ENCODE measurements at regions not wholly inside any gene's neighbourhood (a gene's known extent, or its start where the extent isn't known, plus 50 kb on each side); places are given as distances from the start of the nearest gene placed in this dataset.

- H3K9ac ChIP-seq (ENCODE audit: low read depth in 1 of 3, low read length in 3 of 3) = no peak overlapping the region
- H3K36me3 ChIP-seq (ENCODE audit: control insufficient read depth in 3 of 3, insufficient read depth in 3 of 3, low read length in 3 of 3) = no peaks in the 10 kb centered on the region
- no peaks in the 10 kb centered on the region for H3K4me1 ChIP-seq (ENCODE audit: control insufficient read depth in 3 of 3, insufficient read depth in 3 of 3, low read length in 3 of 3)
- no peak overlapping the region for H3K27ac ChIP-seq (ENCODE audit: low read depth, low read length)
- H3K4me3 ChIP-seq (ENCODE audit: low read length in 3 of 3) = no peak overlapping the region
- no peaks in the 10 kb centered on the region for H3K9me3 ChIP-seq (ENCODE audit: control insufficient read depth in 3 of 3, low read length in 3 of 3)
- no peaks in the 10 kb centered on the region for H3K27me3 ChIP-seq (ENCODE audit: control insufficient read depth in 3 of 3, insufficient read depth in 3 of 3, low read length in 3 of 3)
Observed at GRCh38 chr4:111937368-111937767, 207.9 kb upstream of the FAM241A start.

GRCh38 chr4:111941957-111942356 lies 203.3 kb upstream of the FAM241A start:
- no peaks in the 10 kb centered on the region for H3K27me3 ChIP-seq (ENCODE audit: control insufficient read depth in 3 of 3, insufficient read depth in 3 of 3, low read length in 3 of 3)
- H3K27ac ChIP-seq (ENCODE audit: low read depth, low read length) = no peak overlapping the region
- H3K4me3 ChIP-seq (ENCODE audit: low read length in 3 of 3) = no peak overlapping the region
- no peak overlapping the region for H3K9ac ChIP-seq (ENCODE audit: low read depth in 1 of 3, low read length in 3 of 3)
- no peaks in the 10 kb centered on the region for H3K36me3 ChIP-seq (ENCODE audit: control insufficient read depth in 3 of 3, insufficient read depth in 3 of 3, low read length in 3 of 3)
- H3K4me1 ChIP-seq (ENCODE audit: control insufficient read depth in 3 of 3, insufficient read depth in 3 of 3, low read length in 3 of 3) = no peaks in the 10 kb centered on the region
- H3K9me3 ChIP-seq (ENCODE audit: control insufficient read depth in 3 of 3, low read length in 3 of 3) = no peaks in the 10 kb centered on the region

- H3K9me3 ChIP-seq (ENCODE audit: control insufficient read depth in 3 of 3, low read length in 3 of 3) = no peaks in the 10 kb centered on the region
- no peak overlapping the region for H3K27ac ChIP-seq (ENCODE audit: low read depth, low read length)
- no peaks in the 10 kb centered on the region for H3K4me1 ChIP-seq (ENCODE audit: control insufficient read depth in 3 of 3, insufficient read depth in 3 of 3, low read length in 3 of 3)
- H3K36me3 ChIP-seq (ENCODE audit: control insufficient read depth in 3 of 3, insufficient read depth in 3 of 3, low read length in 3 of 3) = no peaks in the 10 kb centered on the region
- H3K9ac ChIP-seq (ENCODE audit: low read depth in 1 of 3, low read length in 3 of 3) = no peak overlapping the region
- H3K27me3 ChIP-seq (ENCODE audit: control insufficient read depth in 3 of 3, insufficient read depth in 3 of 3, low read length in 3 of 3) = no peaks in the 10 kb centered on the region
- no peak overlapping the region for H3K4me3 ChIP-seq (ENCODE audit: low read length in 3 of 3)
Observed at GRCh38 chr4:111943796-111944203, 201.5 kb upstream of the FAM241A start.

GRCh38 chr4:111945014-111945413 lies 200.2 kb upstream of the FAM241A start:
- Histone ChIP-seq H3K36me3 (ENCODE audit: control insufficient read depth in 3 of 3, insufficient read depth in 3 of 3, low read length in 3 of 3) (no peaks in the 10 kb centered on the region), H3K4me1 (ENCODE audit: control insufficient read depth in 3 of 3, insufficient read depth in 3 of 3, low read length in 3 of 3) (no peaks in the 10 kb centered on the region), H3K4me3 (ENCODE audit: low read length in 3 of 3) (no peak overlapping the region), H3K27me3 (ENCODE audit: control insufficient read depth in 3 of 3, insufficient read depth in 3 of 3, low read length in 3 of 3) (no peaks in the 10 kb centered on the region), H3K9me3 (ENCODE audit: control insufficient read depth in 3 of 3, low read length in 3 of 3) (no peaks in the 10 kb centered on the region), H3K27ac (ENCODE audit: low read depth, low read length) (no peak overlapping the region), H3K9ac (ENCODE audit: low read depth in 1 of 3, low read length in 3 of 3) (no peak overlapping the region)

- Histone ChIP-seq H3K4me3 (ENCODE audit: low read length in 3 of 3) (no peak overlapping the region), H3K27ac (ENCODE audit: low read depth, low read length) (no peak overlapping the region), H3K9me3 (ENCODE audit: control insufficient read depth in 3 of 3, low read length in 3 of 3) (no peaks in the 10 kb centered on the region), H3K36me3 (ENCODE audit: control insufficient read depth in 3 of 3, insufficient read depth in 3 of 3, low read length in 3 of 3) (no peaks in the 10 kb centered on the region), H3K9ac (ENCODE audit: low read depth in 1 of 3, low read length in 3 of 3) (no peak overlapping the region), H3K27me3 (ENCODE audit: control insufficient read depth in 3 of 3, insufficient read depth in 3 of 3, low read length in 3 of 3) (no peaks in the 10 kb centered on the region), H3K4me1 (ENCODE audit: control insufficient read depth in 3 of 3, insufficient read depth in 3 of 3, low read length in 3 of 3) (no peaks in the 10 kb centered on the region)
Observed at GRCh38 chr4:111946800-111947199, 198.5 kb upstream of the FAM241A start.

- Histone ChIP-seq H3K4me3 (ENCODE audit: low read length in 3 of 3) (no peak overlapping the region), H3K27ac (ENCODE audit: low read depth, low read length) (no peak overlapping the region), H3K27me3 (ENCODE audit: control insufficient read depth in 3 of 3, insufficient read depth in 3 of 3, low read length in 3 of 3) (no peaks in the 10 kb centered on the region), H3K36me3 (ENCODE audit: control insufficient read depth in 3 of 3, insufficient read depth in 3 of 3, low read length in 3 of 3) (no peaks in the 10 kb centered on the region), H3K9ac (ENCODE audit: low read depth in 1 of 3, low read length in 3 of 3) (no peak overlapping the region), H3K9me3 (ENCODE audit: control insufficient read depth in 3 of 3, low read length in 3 of 3) (no peaks in the 10 kb centered on the region), H3K4me1 (ENCODE audit: control insufficient read depth in 3 of 3, insufficient read depth in 3 of 3, low read length in 3 of 3) (no peaks in the 10 kb centered on the region)
Observed at GRCh38 chr4:111952688-111953087, 192.6 kb upstream of the FAM241A start.

GRCh38 chr4:111954550-111954949 lies 190.7 kb upstream of the FAM241A start:
- H3K27ac ChIP-seq (ENCODE audit: low read depth, low read length) = no peak overlapping the region
- no peak overlapping the region for H3K9ac ChIP-seq (ENCODE audit: low read depth in 1 of 3, low read length in 3 of 3)
- H3K4me1 ChIP-seq (ENCODE audit: control insufficient read depth in 3 of 3, insufficient read depth in 3 of 3, low read length in 3 of 3) = no peaks in the 10 kb centered on the region
- H3K36me3 ChIP-seq (ENCODE audit: control insufficient read depth in 3 of 3, insufficient read depth in 3 of 3, low read length in 3 of 3) = no peaks in the 10 kb centered on the region
- H3K9me3 ChIP-seq (ENCODE audit: control insufficient read depth in 3 of 3, low read length in 3 of 3) = peaks cover 0 to 2% (median 0%) of the 10 kb centered on the region in 3 donors
- no peaks in the 10 kb centered on the region for H3K27me3 ChIP-seq (ENCODE audit: control insufficient read depth in 3 of 3, insufficient read depth in 3 of 3, low read length in 3 of 3)
- H3K4me3 ChIP-seq (ENCODE audit: low read length in 3 of 3) = no peak overlapping the region

- no peaks in the 10 kb centered on the region for H3K36me3 ChIP-seq (ENCODE audit: control insufficient read depth in 3 of 3, insufficient read depth in 3 of 3, low read length in 3 of 3)
- H3K27ac ChIP-seq (ENCODE audit: low read depth, low read length) = no peak overlapping the region
- H3K4me3 ChIP-seq (ENCODE audit: low read length in 3 of 3) = no peak overlapping the region
- H3K9me3 ChIP-seq (ENCODE audit: control insufficient read depth in 3 of 3, low read length in 3 of 3) = peaks cover 0 to 2% (median 0%) of the 10 kb centered on the region in 3 donors
- no peak overlapping the region for H3K9ac ChIP-seq (ENCODE audit: low read depth in 1 of 3, low read length in 3 of 3)
- H3K27me3 ChIP-seq (ENCODE audit: control insufficient read depth in 3 of 3, insufficient read depth in 3 of 3, low read length in 3 of 3) = no peaks in the 10 kb centered on the region
- H3K4me1 ChIP-seq (ENCODE audit: control insufficient read depth in 3 of 3, insufficient read depth in 3 of 3, low read length in 3 of 3) = no peaks in the 10 kb centered on the region
Observed at GRCh38 chr4:111955001-111955400, 190.3 kb upstream of the FAM241A start.

- Histone ChIP-seq H3K27ac (ENCODE audit: low read depth, low read length) (no peak overlapping the region), H3K4me3 (ENCODE audit: low read length in 3 of 3) (no peak overlapping the region), H3K9me3 (ENCODE audit: control insufficient read depth in 3 of 3, low read length in 3 of 3) (peaks cover 0 to 2% (median 0%) of the 10 kb centered on the region in 3 donors), H3K9ac (ENCODE audit: low read depth in 1 of 3, low read length in 3 of 3) (no peak overlapping the region), H3K36me3 (ENCODE audit: control insufficient read depth in 3 of 3, insufficient read depth in 3 of 3, low read length in 3 of 3) (no peaks in the 10 kb centered on the region), H3K27me3 (ENCODE audit: control insufficient read depth in 3 of 3, insufficient read depth in 3 of 3, low read length in 3 of 3) (no peaks in the 10 kb centered on the region), H3K4me1 (ENCODE audit: control insufficient read depth in 3 of 3, insufficient read depth in 3 of 3, low read length in 3 of 3) (no peaks in the 10 kb centered on the region)
Observed at GRCh38 chr4:111957116-111957515, 188.1 kb upstream of the FAM241A start.

GRCh38 chr4:111957997-111958396 lies 187.3 kb upstream of the FAM241A start:
- Histone ChIP-seq H3K27ac (ENCODE audit: low read depth, low read length) (no peak overlapping the region), H3K4me3 (ENCODE audit: low read length in 3 of 3) (no peak overlapping the region), H3K27me3 (ENCODE audit: control insufficient read depth in 3 of 3, insufficient read depth in 3 of 3, low read length in 3 of 3) (no peaks in the 10 kb centered on the region), H3K4me1 (ENCODE audit: control insufficient read depth in 3 of 3, insufficient read depth in 3 of 3, low read length in 3 of 3) (no peaks in the 10 kb centered on the region), H3K36me3 (ENCODE audit: control insufficient read depth in 3 of 3, insufficient read depth in 3 of 3, low read length in 3 of 3) (no peaks in the 10 kb centered on the region), H3K9ac (ENCODE audit: low read depth in 1 of 3, low read length in 3 of 3) (no peak overlapping the region), H3K9me3 (ENCODE audit: control insufficient read depth in 3 of 3, low read length in 3 of 3) (peaks cover 0 to 2% (median 0%) of the 10 kb centered on the region in 3 donors)

- Histone ChIP-seq H3K9me3 (ENCODE audit: control insufficient read depth in 3 of 3, low read length in 3 of 3) (peaks cover 0 to 2% (median 0%) of the 10 kb centered on the region in 3 donors), H3K9ac (ENCODE audit: low read depth in 1 of 3, low read length in 3 of 3) (no peak overlapping the region), H3K27ac (ENCODE audit: low read depth, low read length) (no peak overlapping the region), H3K4me3 (ENCODE audit: low read length in 3 of 3) (no peak overlapping the region), H3K36me3 (ENCODE audit: control insufficient read depth in 3 of 3, insufficient read depth in 3 of 3, low read length in 3 of 3) (no peaks in the 10 kb centered on the region), H3K27me3 (ENCODE audit: control insufficient read depth in 3 of 3, insufficient read depth in 3 of 3, low read length in 3 of 3) (no peaks in the 10 kb centered on the region), H3K4me1 (ENCODE audit: control insufficient read depth in 3 of 3, insufficient read depth in 3 of 3, low read length in 3 of 3) (no peaks in the 10 kb centered on the region)
Observed at GRCh38 chr4:111959222-111959621, 186.0 kb upstream of the FAM241A start.
